Spinal cord (tissue), 9 donors: ENCODE measurements at regions not wholly inside any gene's neighbourhood (a gene's known extent, or its start where the extent isn't known, plus 50 kb on each side); places are given as distances from the start of the nearest gene placed in this dataset.
"Not testable (repeated sequence)": the region's sequence is repeated elsewhere in the genome, so short reads cannot be mapped to it uniquely, and the experiment has no call there.

Experiments used
- DNase-seq, 6 donors: peaks; one replicate each; pipeline versions ENCODE4 v3.0.0 to v3.0.0-alpha.2; 2013 to 2015; ENCODE audit warnings: low spot score in 6 of 6, low read depth in 4 of 6
- H3K27ac ChIP-seq: one replicate; pipeline ENCODE4 v1.5.1; 2013; ENCODE audit warnings: low read depth, low read length, control low read depth
- H3K27me3 ChIP-seq: one replicate; pipeline ENCODE4 v1.6.1; 2013; ENCODE audit warnings: low read length; ENCODE audit not compliant: control insufficient read depth, insufficient read depth
- H3K36me3 ChIP-seq: one replicate; pipeline ENCODE4 v1.6.1; 2013; ENCODE audit warnings: low read length; ENCODE audit not compliant: control insufficient read depth, insufficient read depth
- H3K4me1 ChIP-seq: one replicate; pipeline ENCODE4 v1.6.1; 2013; ENCODE audit warnings: low read length; ENCODE audit not compliant: control insufficient read depth, insufficient read depth
- H3K4me3 ChIP-seq: one replicate; pipeline ENCODE4 v1.5.1; 2013; ENCODE audit warnings: low read depth, low read length, control low read depth
- H3K9me3 ChIP-seq: one replicate; pipeline ENCODE4 v1.6.1; 2013; ENCODE audit warnings: low read length; ENCODE audit not compliant: control insufficient read depth, insufficient read depth
- whole genome bisulfite sequencing: methylation state at CpG from one replicate; pipeline ENCODE4 v1.1.5; 2013; ENCODE audit warnings: missing lambda C conversion rate; ENCODE audit not compliant: insufficient coverage; 5-methylcytosine and 5-hydroxymethylcytosine counted together
- donor health status: healthy.

- H3K9me3 ChIP-seq, result peaks cover 3% of the 10 kb centered on the region
- H3K4me1 ChIP-seq, result peaks cover 7% of the 10 kb centered on the region
- H3K36me3 ChIP-seq, result no peaks in the 10 kb centered on the region
- H3K27me3 ChIP-seq, result no peaks in the 10 kb centered on the region
- no peak overlapping the region for H3K27ac ChIP-seq
- WGBS, result 55% methylated on average over 5 of the region's 7 CpGs
- DNase-seq, result peak in 2 of 6 donors; percentile 38 to 39
- no peak overlapping the region for H3K4me3 ChIP-seq
These were observed 115.4 kb downstream of the ACAA2 start for GRCh38 chr18:49697757-49698524.

DNA sequence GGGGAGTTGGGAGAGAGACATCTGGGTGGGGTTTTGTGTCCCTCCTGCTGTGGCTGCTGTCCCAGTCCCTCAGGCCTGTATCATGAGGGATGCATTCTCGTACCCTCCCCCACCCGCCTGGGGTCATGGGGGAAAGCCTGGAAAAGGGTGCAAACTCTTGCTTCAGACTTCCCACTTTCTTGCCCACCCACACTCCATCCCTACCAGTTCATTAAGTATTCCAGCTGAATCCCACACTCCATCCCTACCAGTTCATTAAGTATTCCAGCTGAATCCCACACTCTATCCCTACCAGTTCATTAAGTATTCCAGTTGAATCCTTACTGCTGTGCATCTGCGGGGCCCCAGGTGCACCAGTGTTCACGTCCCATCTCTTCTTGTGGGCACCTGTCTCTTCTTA, 116.3 kb downstream of the ACAA2 start:
- no peak for DNase-seq
- Histone ChIP-seq H3K9me3 (peaks cover 3% of the 10 kb centered on the region), H3K4me3 (no peak overlapping the region), H3K4me1 (peaks cover 7% of the 10 kb centered on the region), H3K27me3 (no peaks in the 10 kb centered on the region), H3K36me3 (no peaks in the 10 kb centered on the region), H3K27ac (no peak overlapping the region)
- 68% methylated on average over 4 of the region's 4 CpGs for WGBS

- Histone ChIP-seq H3K27me3 (no peaks in the 10 kb centered on the region), H3K27ac (no peak overlapping the region), H3K4me1 (peaks cover 7% of the 10 kb centered on the region), H3K4me3 (no peak overlapping the region), H3K36me3 (no peaks in the 10 kb centered on the region), H3K9me3 (peaks cover 3% of the 10 kb centered on the region)
- no peak for DNase-seq
- no CpG with 5 or more reads among the region's 1 CpG for WGBS
These were observed 118.9 kb downstream of the ACAA2 start for GRCh38 chr18:49694402-49694801.

DNA sequence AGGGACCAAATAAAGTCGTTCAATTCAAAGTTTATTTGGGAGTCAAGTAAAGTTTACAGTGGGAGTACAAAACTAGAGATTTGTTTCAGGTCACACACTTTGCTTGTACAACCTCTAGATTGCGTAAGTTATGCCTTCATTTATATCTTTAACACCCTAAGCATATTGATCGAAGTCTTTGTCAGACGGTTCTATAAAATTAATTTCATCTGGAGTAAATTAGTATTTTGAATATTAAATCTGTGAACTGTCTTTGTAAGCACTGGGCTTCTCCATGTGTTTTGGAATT, 119.7 kb downstream of the ACAA2 start:
- Histone ChIP-seq H3K36me3 (no peaks in the 10 kb centered on the region), H3K27ac (no peak overlapping the region), H3K27me3 (no peaks in the 10 kb centered on the region), H3K4me3 (no peak overlapping the region), H3K9me3 (peaks cover 3% of the 10 kb centered on the region), H3K4me1 (peaks cover 7% of the 10 kb centered on the region)
- no peak for DNase-seq
- no CpG with 5 or more reads among the region's 4 CpGs for WGBS

DNA sequence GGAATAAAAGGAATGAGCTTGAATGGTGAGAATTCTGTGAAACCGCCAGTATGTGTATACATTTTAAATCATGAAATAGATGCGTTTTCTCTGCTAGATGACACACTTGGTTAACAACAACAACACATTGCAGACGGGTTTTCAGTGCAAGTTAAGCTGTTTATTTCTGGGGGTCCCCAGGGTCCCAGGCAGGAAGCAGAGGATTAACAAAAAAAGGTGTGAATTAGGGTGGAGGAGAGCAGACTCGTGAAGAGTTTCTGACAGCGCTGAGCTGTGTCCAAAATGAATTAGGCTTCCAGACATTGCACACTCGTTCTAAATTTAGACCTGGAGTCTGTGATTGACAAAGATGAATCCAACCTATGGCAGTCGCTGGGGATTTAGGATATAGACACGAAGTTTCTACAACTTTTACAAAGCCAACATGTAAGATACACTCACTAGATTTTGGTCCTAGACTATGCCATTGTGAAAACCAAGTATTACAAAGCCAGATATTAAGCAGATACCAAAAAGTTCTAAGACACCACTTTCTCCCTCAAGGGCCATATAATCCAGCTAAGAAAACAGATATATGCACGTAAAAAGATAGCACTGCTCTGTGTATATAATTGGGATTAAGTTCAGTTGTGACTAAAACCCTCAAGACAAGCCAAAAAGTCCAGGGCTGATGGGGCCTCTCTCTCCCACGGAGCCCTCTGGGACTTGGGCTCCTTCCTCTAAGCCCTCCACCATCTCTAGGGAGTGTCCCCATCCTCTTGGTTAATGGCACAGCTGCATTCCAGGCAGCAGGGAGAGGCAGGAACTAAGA, 120.2 kb downstream of the ACAA2 start:
- H3K9me3 ChIP-seq, result peaks cover 3% of the 10 kb centered on the region
- peaks cover 7% of the 10 kb centered on the region for H3K4me1 ChIP-seq
- 90% methylated on average over 5 of the region's 10 CpGs for WGBS
- no peaks in the 10 kb centered on the region for H3K27me3 ChIP-seq
- H3K27ac ChIP-seq, result no peak overlapping the region
- DNase-seq, result peak in 1 of 6 donors; percentile 47
- no peak overlapping the region for H3K4me3 ChIP-seq
- H3K36me3 ChIP-seq, result no peaks in the 10 kb centered on the region

DNA sequence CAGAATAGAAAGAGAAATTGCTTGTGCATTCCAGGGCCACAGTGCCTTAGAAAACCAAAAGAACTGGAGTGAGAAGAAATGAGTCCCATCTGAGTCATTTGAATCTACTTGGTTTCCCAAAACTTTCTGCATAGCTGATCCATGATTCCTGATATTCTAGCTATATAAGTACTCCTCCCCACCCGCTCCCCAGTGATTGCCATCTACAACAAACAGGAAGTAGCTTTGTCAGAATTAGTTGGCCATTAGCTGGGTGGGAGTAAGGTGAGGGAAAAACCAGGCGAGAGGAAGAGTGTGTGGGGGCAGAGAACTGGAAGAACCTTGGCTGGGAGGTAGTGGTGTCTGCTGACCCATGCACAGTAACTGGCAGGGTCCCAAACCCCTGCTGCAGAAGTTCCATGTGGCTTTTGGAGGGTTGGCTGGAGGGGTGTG, 122.1 kb downstream of the ACAA2 start:
- WGBS, result 64% methylated on average over 1 of the region's 2 CpGs
- no peaks in the 10 kb centered on the region for H3K4me1 ChIP-seq
- no peak for DNase-seq

DNA sequence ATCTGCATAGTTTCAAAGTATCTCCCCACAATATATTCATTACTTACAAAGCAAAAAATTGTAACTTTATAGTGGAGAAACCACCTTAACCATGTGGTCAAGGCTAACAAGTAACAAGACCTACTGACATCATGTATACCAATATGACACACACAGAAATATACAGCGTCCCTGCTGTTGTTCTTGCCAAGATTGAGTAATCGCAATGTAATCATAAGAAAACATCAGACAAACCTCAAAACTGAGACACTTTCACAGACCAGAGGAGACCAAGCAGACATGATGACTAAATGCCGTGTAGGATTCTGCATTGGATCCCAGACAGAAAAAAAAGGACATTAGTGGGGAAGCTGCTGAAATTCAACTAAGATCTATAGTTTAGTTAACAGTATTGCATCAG, 123.0 kb downstream of the ACAA2 start:
- no peak overlapping the region for H3K4me3 ChIP-seq
- H3K4me1 ChIP-seq, result no peaks in the 10 kb centered on the region
- WGBS, result 100% methylated on average over 2 of the region's 3 CpGs
- H3K9me3 ChIP-seq, result peaks cover 3% of the 10 kb centered on the region
- no peak overlapping the region for H3K27ac ChIP-seq
- no peaks in the 10 kb centered on the region for H3K36me3 ChIP-seq
- DNase-seq, result no peak
- no peaks in the 10 kb centered on the region for H3K27me3 ChIP-seq

More for the DNA sequence above, 122.1 kb downstream of the ACAA2 start:
- no peaks in the 10 kb centered on the region for H3K27me3 ChIP-seq
- peaks cover 3% of the 10 kb centered on the region for H3K9me3 ChIP-seq
- H3K36me3 ChIP-seq, result no peaks in the 10 kb centered on the region
- H3K27ac ChIP-seq, result no peak overlapping the region
- H3K4me3 ChIP-seq, result no peak overlapping the region

- Histone ChIP-seq H3K27ac (no peak overlapping the region), H3K27me3 (no peaks in the 10 kb centered on the region), H3K4me1 (no peaks in the 10 kb centered on the region), H3K4me3 (no peak overlapping the region), H3K36me3 (no peaks in the 10 kb centered on the region), H3K9me3 (no peaks in the 10 kb centered on the region)
- 65% methylated on average over 5 of the region's 6 CpGs for WGBS
- no peak for DNase-seq
These were observed 123.5 kb downstream of the LIPG start for GRCh38 chr18:49685231-49685942.

- H3K27ac ChIP-seq, H3K4me1 ChIP-seq, H3K4me3 ChIP-seq, H3K27me3 ChIP-seq, H3K36me3 ChIP-seq, H3K9me3 ChIP-seq, DNase-seq: not testable (repeated sequence)
- no CpG with 5 or more reads among the region's 3 CpGs for WGBS
These were observed 120.9 kb downstream of the LIPG start for GRCh38 chr18:49682803-49683190.
